Nephron (organoid): ENCODE measurements at regions not wholly inside any gene's neighbourhood (a gene's known extent, or its start where the extent isn't known, plus 50 kb on each side); places are given as distances from the start of the nearest gene placed in this dataset.

Source experiments
- H3K27ac Mint-ChIP-seq, 3 experiments: 2 replicates each; pipeline ENCODE4 v1.8.0; 2020; ENCODE audit warnings: mixed read lengths in 3 of 3, mild to moderate bottlenecking in 2 of 3, moderate library complexity in 1 of 3
- H3K27me3 Mint-ChIP-seq: 2 replicates; pipeline ENCODE4 v1.8.0; 2021; ENCODE audit warnings: low read depth, mild to moderate bottlenecking, moderate library complexity, mixed read lengths
- H3K36me3 Mint-ChIP-seq: 2 replicates; pipeline ENCODE4 v1.8.0; 2020; ENCODE audit warnings: low read depth, mixed read lengths
- H3K4me1 Mint-ChIP-seq: 2 replicates; pipeline ENCODE4 v1.8.0; 2020; ENCODE audit warnings: mixed read lengths
- H3K4me3 Mint-ChIP-seq, 3 experiments: 2 replicates each; pipeline ENCODE4 v1.8.0; 2020; ENCODE audit warnings: mild to moderate bottlenecking in 3 of 3, mixed read lengths in 3 of 3, moderate library complexity in 2 of 3
- H3K9me3 Mint-ChIP-seq: 2 replicates; pipeline ENCODE4 v1.8.0; 2020; ENCODE audit warnings: mixed read lengths
- CTCF ChIP-seq, 3 experiments: fragments of 200-600 bp; sonication (generic); IDR thresholded peaks; one replicate each; pipeline ENCODE4 v1.5.0; 2021; ENCODE audit warnings: antibody characterized with exemption in 3 of 3; ENCODE audit not compliant: unreplicated experiment in 3 of 3

- H3K9me3 Mint-ChIP-seq = no peaks in the 10 kb centered on the region
- peaks cover 12% of the 10 kb centered on the region for H3K27me3 Mint-ChIP-seq
- no peak for TF ChIP-seq CTCF (IDR thresholded peaks at IDR 0.05; ENCODE audit: unreplicated experiment in 3 of 3)
- H3K27ac Mint-ChIP-seq = no peak overlapping the region
- no peaks in the 10 kb centered on the region for H3K36me3 Mint-ChIP-seq
- H3K4me3 Mint-ChIP-seq = no peak overlapping the region
- peaks cover 27% of the 10 kb centered on the region for H3K4me1 Mint-ChIP-seq
These were observed 144.1 kb downstream of the MIAT start for GRCh38 chr22:26801449-26801848.

GRCh38 chr22:26804315-26804714 is 146.9 kb downstream of the MIAT start:
- H3K27ac Mint-ChIP-seq = no peak overlapping the region
- no peaks in the 10 kb centered on the region for H3K36me3 Mint-ChIP-seq
- H3K4me3 Mint-ChIP-seq = no peak overlapping the region
- peaks cover 10% of the 10 kb centered on the region for H3K27me3 Mint-ChIP-seq
- no peak for TF ChIP-seq CTCF (IDR thresholded peaks at IDR 0.05; ENCODE audit: unreplicated experiment in 3 of 3)
- peaks cover 33% of the 10 kb centered on the region for H3K4me1 Mint-ChIP-seq
- H3K9me3 Mint-ChIP-seq = no peaks in the 10 kb centered on the region

GRCh38 chr22:26804911-26805539 is 147.6 kb downstream of the MIAT start:
- Mint-ChIP-seq H3K4me3 (no peak overlapping the region), H3K27ac (no peak overlapping the region), H3K9me3 (no peaks in the 10 kb centered on the region), H3K4me1 (peaks cover 33% of the 10 kb centered on the region), H3K27me3 (peaks cover 10% of the 10 kb centered on the region), H3K36me3 (no peaks in the 10 kb centered on the region)
- no peak for TF ChIP-seq CTCF (IDR thresholded peaks at IDR 0.05; ENCODE audit: unreplicated experiment in 3 of 3)

- Mint-ChIP-seq H3K4me1 (peaks cover 39% of the 10 kb centered on the region), H3K9me3 (no peaks in the 10 kb centered on the region), H3K27me3 (peaks cover 13% of the 10 kb centered on the region), H3K4me3 (no peak overlapping the region), H3K36me3 (no peaks in the 10 kb centered on the region), H3K27ac (peak overlapping the region in 1 of 3 experiments; percentile 13)
- TF ChIP-seq CTCF (IDR thresholded peaks at IDR 0.05; ENCODE audit: unreplicated experiment in 3 of 3) = no peak
These were observed 149.2 kb downstream of the MIAT start for GRCh38 chr22:26806445-26807175.

- TF ChIP-seq CTCF (IDR thresholded peaks at IDR 0.05; ENCODE audit: unreplicated experiment in 3 of 3) = no peak
- H3K27ac Mint-ChIP-seq = peak overlapping the region in 1 of 3 experiments; percentile 16
- no peaks in the 10 kb centered on the region for H3K9me3 Mint-ChIP-seq
- H3K4me3 Mint-ChIP-seq = no peak overlapping the region
- H3K4me1 Mint-ChIP-seq = peaks cover 25% of the 10 kb centered on the region
- H3K36me3 Mint-ChIP-seq = no peaks in the 10 kb centered on the region
- peaks cover 6% of the 10 kb centered on the region for H3K27me3 Mint-ChIP-seq
These were observed 154.2 kb downstream of the MIAT start for GRCh38 chr22:26811647-26811992.

GRCh38 chr22:26812731-26813130 is 155.3 kb downstream of the MIAT start:
- Mint-ChIP-seq H3K9me3 (peaks cover 7% of the 10 kb centered on the region), H3K27ac (no peak overlapping the region), H3K27me3 (peaks cover 3% of the 10 kb centered on the region), H3K4me1 (peaks cover 25% of the 10 kb centered on the region), H3K36me3 (no peaks in the 10 kb centered on the region), H3K4me3 (no peak overlapping the region)
- TF ChIP-seq CTCF (IDR thresholded peaks at IDR 0.05; ENCODE audit: unreplicated experiment in 3 of 3) = no peak
